ENCODE measurements at regions not wholly inside any gene's neighbourhood (a gene's known extent, or its start where the extent isn't known, plus 50 kb on each side); places are given as distances from the start of the nearest gene placed in this dataset.

DNA sequence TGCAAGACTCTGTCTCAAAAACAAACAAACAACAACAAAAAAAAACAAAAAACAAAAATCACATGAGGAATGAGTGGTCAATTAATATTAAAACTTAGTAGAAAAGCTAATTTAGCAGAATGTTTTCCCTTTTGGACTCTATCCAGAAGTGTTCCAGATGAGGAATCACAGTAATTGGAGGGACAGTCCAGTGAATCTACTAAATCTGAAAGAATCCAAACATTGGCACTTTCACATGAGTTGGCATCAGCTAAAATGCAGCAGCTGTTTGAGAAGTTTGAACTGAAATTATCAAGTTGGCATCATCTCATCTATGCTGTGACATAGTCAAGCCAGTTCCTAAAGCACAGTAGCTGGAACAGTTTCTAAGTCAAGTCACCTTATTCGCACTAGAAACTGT, 367.8 kb downstream of the PPP1R3A start:
- TF ChIP-seq TCF4 (CRISPR knock-in tag; IDR thresholded peaks at IDR 0.05; ENCODE audit: borderline replicate concordance), result no peak
- TF ChIP-seq ZFP30 (CRISPR knock-in tag; IDR thresholded peaks at IDR 0.05), result no peak
- TF ChIP-seq, protein P1, sequence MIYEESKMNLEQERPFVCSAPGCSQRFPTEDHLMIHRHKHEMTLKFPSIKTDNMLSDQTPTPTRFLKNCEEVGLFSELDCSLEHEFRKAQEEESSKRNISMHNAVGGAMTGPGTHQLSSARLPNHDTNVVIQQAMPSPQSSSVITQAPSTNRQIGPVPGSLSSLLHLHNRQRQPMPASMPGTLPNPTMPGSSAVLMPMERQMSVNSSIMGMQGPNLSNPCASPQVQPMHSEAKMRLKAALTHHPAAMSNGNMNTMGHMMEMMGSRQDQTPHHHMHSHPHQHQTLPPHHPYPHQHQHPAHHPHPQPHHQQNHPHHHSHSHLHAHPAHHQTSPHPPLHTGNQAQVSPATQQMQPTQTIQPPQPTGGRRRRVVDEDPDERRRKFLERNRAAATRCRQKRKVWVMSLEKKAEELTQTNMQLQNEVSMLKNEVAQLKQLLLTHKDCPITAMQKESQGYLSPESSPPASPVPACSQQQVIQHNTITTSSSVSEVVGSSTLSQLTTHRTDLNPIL (CRISPR knock-in tag; IDR thresholded peaks at IDR 0.05; ENCODE audit: low read depth), result no peak
- TF ChIP-seq BACH2 (CRISPR knock-in tag; IDR thresholded peaks at IDR 0.05; ENCODE audit: borderline replicate concordance), result no peak
- no peak for TF ChIP-seq TOX (CRISPR knock-in tag; IDR thresholded peaks at IDR 0.05; ENCODE audit: borderline replicate concordance)
- TF ChIP-seq, protein P2, sequence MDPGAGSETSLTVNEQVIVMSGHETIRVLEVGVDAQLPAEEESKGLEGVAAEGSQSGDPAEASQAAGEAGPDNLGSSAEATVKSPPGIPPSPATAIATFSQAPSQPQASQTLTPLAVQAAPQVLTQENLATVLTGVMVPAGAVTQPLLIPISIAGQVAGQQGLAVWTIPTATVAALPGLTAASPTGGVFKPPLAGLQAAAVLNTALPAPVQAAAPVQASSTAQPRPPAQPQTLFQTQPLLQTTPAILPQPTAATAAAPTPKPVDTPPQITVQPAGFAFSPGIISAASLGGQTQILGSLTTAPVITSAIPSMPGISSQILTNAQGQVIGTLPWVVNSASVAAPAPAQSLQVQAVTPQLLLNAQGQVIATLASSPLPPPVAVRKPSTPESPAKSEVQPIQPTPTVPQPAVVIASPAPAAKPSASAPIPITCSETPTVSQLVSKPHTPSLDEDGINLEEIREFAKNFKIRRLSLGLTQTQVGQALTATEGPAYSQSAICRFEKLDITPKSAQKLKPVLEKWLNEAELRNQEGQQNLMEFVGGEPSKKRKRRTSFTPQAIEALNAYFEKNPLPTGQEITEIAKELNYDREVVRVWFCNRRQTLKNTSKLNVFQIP (CRISPR knock-in tag; IDR thresholded peaks at IDR 0.05; ENCODE audit: borderline replicate concordance, low read depth), result no peak
- no peak for TF ChIP-seq ZNF8 (CRISPR knock-in tag; IDR thresholded peaks at IDR 0.05)
- no peak for TF ChIP-seq GLIS3 (CRISPR knock-in tag; IDR thresholded peaks at IDR 0.05)
- TF ChIP-seq, protein P3, sequence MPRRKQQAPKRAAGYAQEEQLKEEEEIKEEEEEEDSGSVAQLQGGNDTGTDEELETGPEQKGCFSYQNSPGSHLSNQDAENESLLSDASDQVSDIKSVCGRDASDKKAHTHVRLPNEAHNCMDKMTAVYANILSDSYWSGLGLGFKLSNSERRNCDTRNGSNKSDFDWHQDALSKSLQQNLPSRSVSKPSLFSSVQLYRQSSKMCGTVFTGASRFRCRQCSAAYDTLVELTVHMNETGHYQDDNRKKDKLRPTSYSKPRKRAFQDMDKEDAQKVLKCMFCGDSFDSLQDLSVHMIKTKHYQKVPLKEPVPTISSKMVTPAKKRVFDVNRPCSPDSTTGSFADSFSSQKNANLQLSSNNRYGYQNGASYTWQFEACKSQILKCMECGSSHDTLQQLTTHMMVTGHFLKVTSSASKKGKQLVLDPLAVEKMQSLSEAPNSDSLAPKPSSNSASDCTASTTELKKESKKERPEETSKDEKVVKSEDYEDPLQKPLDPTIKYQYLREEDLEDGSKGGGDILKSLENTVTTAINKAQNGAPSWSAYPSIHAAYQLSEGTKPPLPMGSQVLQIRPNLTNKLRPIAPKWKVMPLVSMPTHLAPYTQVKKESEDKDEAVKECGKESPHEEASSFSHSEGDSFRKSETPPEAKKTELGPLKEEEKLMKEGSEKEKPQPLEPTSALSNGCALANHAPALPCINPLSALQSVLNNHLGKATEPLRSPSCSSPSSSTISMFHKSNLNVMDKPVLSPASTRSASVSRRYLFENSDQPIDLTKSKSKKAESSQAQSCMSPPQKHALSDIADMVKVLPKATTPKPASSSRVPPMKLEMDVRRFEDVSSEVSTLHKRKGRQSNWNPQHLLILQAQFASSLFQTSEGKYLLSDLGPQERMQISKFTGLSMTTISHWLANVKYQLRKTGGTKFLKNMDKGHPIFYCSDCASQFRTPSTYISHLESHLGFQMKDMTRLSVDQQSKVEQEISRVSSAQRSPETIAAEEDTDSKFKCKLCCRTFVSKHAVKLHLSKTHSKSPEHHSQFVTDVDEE (CRISPR knock-in tag; IDR thresholded peaks at IDR 0.05), result no peak
- TF ChIP-seq SNAI2 (CRISPR knock-in tag; IDR thresholded peaks at IDR 0.05), result no peak
- TF ChIP-seq ZC3H10 (CRISPR knock-in tag; IDR thresholded peaks at IDR 0.05), result no peak
- TF ChIP-seq ARNTL (CRISPR knock-in tag; IDR thresholded peaks at IDR 0.05; ENCODE audit: borderline replicate concordance, low read depth), result no peak
- TF ChIP-seq ZFP3 (CRISPR knock-in tag; IDR thresholded peaks at IDR 0.05), result no peak
- no peak for TF ChIP-seq CSDC2 (CRISPR knock-in tag; IDR thresholded peaks at IDR 0.05)
- no peak for TF ChIP-seq OSR1 (CRISPR knock-in tag; IDR thresholded peaks at IDR 0.05)
- TF ChIP-seq ESRRG (CRISPR knock-in tag; IDR thresholded peaks at IDR 0.05), result no peak
- TF ChIP-seq PPARA (CRISPR knock-in tag; IDR thresholded peaks at IDR 0.05; ENCODE audit: borderline replicate concordance), result no peak
- no peak for ATAC-seq

DNA sequence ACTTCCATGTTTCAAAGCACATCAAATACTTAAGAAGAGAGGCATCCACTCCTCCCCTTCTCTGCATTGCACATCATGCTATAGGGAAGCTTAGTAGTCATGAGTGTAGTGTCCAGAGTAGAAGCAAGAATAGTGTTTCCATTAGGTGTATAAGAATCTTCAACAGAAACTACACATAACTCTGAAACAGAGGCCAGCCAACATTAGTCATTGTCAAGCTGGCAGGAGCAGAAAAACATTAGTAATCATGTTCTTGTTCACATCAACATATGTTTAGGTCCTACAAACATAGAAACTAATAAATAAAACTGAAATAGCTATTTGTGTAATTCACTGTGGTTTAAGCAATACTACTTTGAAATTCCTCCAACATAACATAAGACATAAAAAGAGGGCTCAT, 370.2 kb downstream of the PPP1R3A start:
- TF ChIP-seq, protein P3 (CRISPR knock-in tag; IDR thresholded peaks at IDR 0.05), result no peak
- TF ChIP-seq ZNF70 (CRISPR knock-in tag; IDR thresholded peaks at IDR 0.05) (no peak), OSR1 (CRISPR knock-in tag; IDR thresholded peaks at IDR 0.05) (no peak), TOX (CRISPR knock-in tag; IDR thresholded peaks at IDR 0.05; ENCODE audit: borderline replicate concordance) (no peak), SNAI2 (CRISPR knock-in tag; IDR thresholded peaks at IDR 0.05) (no peak), CSDC2 (CRISPR knock-in tag; IDR thresholded peaks at IDR 0.05) (no peak), ZFP3 (CRISPR knock-in tag; IDR thresholded peaks at IDR 0.05) (no peak), ZNF565 (CRISPR knock-in tag; conservative IDR thresholded peaks at IDR 0.05; ENCODE audit: low read depth) (no peak), TCF4 (CRISPR knock-in tag; IDR thresholded peaks at IDR 0.05; ENCODE audit: borderline replicate concordance) (no peak), ZFP30 (CRISPR knock-in tag; IDR thresholded peaks at IDR 0.05) (no peak), ISL1 (CRISPR knock-in tag; IDR thresholded peaks at IDR 0.05) (no peak), PPARA (CRISPR knock-in tag; IDR thresholded peaks at IDR 0.05; ENCODE audit: borderline replicate concordance) (no peak), ESRRG (CRISPR knock-in tag; IDR thresholded peaks at IDR 0.05) (no peak), ZNF8 (CRISPR knock-in tag; IDR thresholded peaks at IDR 0.05) (no peak)
- TF ChIP-seq, protein P2 (CRISPR knock-in tag; IDR thresholded peaks at IDR 0.05; ENCODE audit: borderline replicate concordance, low read depth), result no peak
- TF ChIP-seq, protein P1 (CRISPR knock-in tag; IDR thresholded peaks at IDR 0.05; ENCODE audit: low read depth), result no peak
- TF ChIP-seq, protein P4, sequence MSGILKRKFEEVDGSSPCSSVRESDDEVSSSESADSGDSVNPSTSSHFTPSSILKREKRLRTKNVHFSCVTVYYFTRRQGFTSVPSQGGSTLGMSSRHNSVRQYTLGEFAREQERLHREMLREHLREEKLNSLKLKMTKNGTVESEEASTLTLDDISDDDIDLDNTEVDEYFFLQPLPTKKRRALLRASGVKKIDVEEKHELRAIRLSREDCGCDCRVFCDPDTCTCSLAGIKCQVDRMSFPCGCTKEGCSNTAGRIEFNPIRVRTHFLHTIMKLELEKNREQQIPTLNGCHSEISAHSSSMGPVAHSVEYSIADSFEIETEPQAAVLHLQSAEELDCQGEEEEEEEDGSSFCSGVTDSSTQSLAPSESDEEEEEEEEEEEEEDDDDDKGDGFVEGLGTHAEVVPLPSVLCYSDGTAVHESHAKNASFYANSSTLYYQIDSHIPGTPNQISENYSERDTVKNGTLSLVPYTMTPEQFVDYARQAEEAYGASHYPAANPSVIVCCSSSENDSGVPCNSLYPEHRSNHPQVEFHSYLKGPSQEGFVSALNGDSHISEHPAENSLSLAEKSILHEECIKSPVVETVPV (CRISPR knock-in tag; IDR thresholded peaks at IDR 0.05), result no peak
- no peak for ATAC-seq
